Colon (tissue), 2 donors: ENCODE measurements at regions not wholly inside any gene's neighbourhood (a gene's known extent, or its start where the extent isn't known, plus 50 kb on each side); places are given as distances from the start of the nearest gene placed in this dataset.
A peak's percentile ranks its signal among the peaks of the same experiment; 100 is the strongest.
"Not testable (repeated sequence)": the region's sequence is repeated elsewhere in the genome, so short reads cannot be mapped to it uniquely, and the experiment has no call there.

Experiments
- FAIRE-seq: peaks from 2 replicates; lab custom pipeline; 2012; peaks lifted over from hg19 to GRCh38; lab: Jason Lieb, UNC
- donor health status: control.
- donor health status: control.

- FAIRE-seq, result no peak
Measured at GRCh38 chr2:176856683-176857082, 355.9 kb upstream of the HNRNPA3 start.

DNA sequence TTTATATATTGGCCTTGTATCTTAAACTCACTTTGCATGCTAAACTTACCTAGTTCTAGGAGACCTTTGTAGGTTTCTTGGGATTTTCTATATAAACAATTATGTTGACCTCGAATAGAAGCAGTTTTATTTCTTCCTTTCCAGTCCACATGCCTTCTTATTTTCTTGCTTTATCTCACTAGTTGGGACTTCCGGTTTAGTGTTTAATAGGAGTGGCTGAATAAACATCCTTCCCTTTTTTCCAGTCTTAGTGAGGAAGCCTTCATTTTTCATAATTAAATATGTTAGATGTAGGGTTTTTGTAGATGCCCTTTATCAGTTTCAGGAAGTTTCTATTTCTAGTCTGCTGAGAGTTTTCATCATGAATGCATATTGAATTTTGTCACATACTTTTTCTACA lies 347.3 kb upstream of the HNRNPA3 start:
- FAIRE-seq, result no peak

- FAIRE-seq, result no peak
Measured at GRCh38 chr2:176872406-176872805, 340.2 kb upstream of the HNRNPA3 start.

GRCh38 chr2:176873403-176873802 lies 339.2 kb upstream of the HNRNPA3 start:
- no peak for FAIRE-seq

DNA sequence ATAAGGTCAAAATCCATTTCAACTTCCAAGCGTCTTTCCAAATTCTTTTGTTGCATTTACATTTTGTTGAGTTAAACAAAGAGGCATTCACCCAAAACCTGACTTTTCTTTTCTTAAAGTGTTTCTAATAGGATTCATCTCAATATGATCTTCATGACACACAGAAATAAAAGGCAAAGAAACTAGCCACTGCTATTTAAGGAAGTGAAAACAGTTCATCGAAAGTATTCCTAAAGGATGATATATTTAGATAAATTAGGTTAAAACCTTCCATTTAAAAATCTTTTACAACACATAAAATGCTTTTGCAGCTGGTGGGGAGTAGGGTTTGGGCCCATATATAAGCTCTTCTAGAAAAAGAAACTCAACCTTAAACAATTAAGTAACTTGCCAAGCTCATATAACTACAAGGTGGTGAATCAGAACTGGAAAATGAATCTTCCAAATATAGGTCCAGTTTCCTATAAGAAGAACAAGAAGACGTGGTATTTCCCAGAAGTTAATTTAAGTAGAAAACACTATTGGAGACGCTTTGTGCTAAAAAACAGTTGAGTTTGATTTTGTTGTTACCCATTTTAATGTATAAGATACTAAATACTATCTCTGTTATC lies 336.0 kb upstream of the HNRNPA3 start:
- peak; percentile 49 for FAIRE-seq

DNA sequence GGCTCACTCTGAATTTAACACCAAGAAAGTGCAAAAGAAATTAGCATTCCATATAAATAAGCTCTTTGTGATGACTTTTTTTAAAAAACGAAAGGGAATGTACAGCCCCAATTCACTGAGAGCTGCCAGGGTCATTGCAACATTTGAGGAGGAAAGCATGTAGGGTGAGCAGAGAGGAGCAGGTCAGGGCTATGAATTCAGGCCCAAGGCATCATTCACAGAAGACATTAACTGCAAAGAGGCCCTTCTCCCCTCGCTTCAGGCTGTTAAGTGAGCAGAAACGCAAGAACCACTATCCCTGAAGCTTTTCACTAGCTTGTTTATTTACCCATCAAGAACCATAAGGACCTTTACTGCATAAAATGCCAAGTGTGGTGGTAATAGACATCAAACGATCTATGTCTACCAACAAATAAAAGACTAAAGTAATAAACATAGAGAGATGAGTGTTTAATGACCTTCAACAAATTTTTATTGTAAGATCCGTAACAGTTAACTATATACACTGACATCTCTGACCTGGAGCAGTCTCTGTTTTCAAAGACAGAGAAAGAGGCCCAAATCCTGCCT lies 333.1 kb upstream of the HNRNPA3 start:
- FAIRE-seq, result no peak

DNA sequence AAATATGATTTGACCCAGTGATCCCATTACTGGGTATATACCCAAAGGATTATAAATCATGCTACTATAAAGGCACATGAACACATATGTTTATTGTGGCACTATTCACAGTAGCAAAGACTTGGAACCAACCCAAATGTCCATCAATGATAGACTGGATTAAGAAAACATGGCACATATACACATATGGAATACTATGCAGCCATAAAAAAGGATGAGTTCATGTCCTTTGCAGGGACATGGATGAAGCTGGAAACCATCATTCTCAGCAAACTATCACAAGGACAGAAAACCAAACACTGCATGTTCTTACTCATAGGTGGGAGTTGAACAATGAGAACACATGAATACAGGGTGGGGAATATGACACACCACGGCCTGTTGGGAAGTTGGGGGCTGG lies 330.5 kb upstream of the HNRNPA3 start:
- not testable (repeated sequence) for FAIRE-seq

GRCh38 chr2:176885001-176885643 lies 327.5 kb upstream of the HNRNPA3 start:
- no peak for FAIRE-seq

DNA sequence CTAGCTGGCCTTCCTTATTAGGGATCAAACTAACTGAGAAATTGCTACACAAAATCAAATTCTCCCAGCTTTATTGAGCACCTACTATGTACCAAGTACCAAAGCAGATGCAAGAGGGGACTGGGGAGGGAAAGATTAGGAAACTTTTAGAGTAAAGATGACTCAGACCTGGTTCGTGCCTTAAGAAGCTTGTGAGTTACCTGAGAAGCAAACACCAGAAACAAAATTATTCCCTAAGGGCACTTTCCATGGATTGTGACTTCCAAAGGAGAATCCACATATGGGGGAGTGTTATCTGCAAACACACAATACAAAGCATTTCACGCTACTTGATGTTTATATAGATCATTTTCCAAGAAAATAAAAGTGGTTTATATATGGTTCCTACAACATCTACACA lies 326.9 kb upstream of the HNRNPA3 start:
- no peak for FAIRE-seq

GRCh38 chr2:176891105-176891504 lies 321.5 kb upstream of the HNRNPA3 start:
- FAIRE-seq, result no peak

DNA sequence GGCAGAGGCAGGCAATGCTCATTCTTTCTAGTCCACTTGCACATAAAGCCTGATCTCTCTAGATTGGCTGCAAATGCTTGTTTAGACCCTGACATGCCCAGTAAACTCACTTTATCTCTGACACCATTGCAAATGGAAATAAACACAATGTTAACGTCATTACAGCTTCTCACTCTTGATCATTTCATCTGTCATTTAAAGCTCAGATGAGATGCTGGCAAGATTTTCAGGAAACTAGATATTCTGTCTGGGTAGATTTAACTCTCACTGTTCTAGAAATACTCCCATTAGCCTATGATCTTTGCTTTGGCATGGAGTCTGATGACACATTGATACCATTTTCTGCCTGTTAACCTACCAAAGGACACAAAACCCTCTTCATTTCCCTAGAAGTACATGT lies 320.7 kb upstream of the HNRNPA3 start:
- FAIRE-seq, result no peak

DNA sequence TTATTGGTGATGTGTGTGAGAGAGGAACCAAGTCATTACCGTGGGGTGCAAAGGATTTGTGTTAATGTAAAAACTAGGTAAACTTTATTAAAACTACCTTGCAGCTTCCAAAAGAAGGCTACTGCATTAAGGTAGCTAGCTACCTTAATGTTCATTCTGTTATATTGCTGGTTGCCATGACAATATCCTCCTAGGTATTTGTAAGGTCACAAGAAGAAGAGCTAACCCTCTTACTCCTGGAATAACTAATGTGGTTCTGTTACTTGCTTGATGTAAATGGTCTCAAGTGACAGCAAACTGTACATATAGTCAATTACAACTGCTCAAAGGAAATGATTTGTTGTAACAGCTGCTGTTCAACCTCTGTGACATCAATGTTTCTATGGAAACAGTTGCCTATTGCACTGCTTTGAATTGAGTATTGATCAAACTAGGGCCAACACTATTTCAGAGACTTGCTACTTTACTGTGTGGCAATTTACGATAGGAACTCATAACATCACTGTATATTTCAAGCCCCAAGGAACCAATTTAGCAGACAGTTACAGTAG lies 319.8 kb upstream of the HNRNPA3 start:
- FAIRE-seq, result no peak

- no peak for FAIRE-seq
Measured at GRCh38 chr2:176895158-176895557, 317.4 kb upstream of the HNRNPA3 start.

DNA sequence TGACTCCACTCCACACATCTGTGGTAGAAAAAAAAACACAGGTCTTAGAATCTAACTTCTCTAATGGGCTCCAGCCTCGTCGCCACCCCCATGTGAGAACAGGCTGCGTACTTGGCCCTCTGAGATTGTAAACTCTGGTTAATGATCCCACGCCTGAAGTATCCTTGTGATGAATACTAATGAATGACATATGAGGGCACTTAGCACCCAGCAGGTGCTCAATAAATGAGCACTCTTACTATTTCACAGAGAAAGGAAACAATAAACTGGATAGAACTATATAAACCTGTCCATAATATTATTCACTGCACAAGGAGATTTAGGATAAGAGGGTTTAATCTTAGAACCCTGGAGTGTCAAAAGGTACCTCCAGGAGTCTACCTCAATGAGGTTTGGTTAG lies 310.1 kb upstream of the HNRNPA3 start:
- FAIRE-seq, result no peak

- FAIRE-seq, result not testable (repeated sequence)
Measured at GRCh38 chr2:176904053-176904452, 308.5 kb upstream of the HNRNPA3 start.

DNA sequence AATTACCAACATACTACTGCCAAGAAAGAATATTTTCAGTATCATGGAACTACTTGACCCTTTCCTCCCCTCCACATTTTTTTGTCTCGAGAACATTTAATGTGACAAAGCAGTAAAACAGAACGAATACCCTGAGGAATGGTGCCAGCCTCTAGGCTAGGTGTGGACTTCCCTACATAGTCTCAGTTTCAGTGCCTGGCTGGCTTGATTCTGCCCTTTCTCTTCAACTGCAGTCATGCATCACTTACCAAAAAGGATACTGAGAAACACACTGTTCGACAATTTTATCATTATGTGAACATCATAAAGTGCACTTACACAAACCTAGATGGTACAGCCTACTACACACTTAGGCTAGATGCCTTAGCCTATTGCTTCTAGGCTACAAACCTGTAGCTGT lies 305.3 kb upstream of the HNRNPA3 start:
- no peak for FAIRE-seq

DNA sequence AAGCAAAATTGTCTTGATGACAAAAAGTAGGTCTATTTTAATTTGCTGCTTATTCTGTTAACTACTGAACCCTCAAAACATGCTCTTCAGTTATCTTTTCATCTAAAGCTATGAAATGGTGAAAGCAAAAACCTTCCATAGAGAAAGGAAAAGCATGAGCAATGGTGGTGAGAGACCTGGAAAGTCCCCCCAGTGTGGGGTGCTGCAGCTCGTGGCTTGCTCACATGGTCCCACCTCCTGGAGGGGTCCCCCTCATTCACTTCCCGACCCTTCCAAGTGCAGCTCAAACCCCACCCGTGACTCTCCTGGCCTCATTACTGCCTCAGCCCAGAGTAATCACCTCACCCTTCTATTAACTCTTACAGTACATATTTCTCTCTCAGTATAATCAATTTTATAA lies 301.8 kb upstream of the HNRNPA3 start:
- FAIRE-seq, result no peak

GRCh38 chr2:176913955-176914354 lies 298.6 kb upstream of the HNRNPA3 start:
- no peak for FAIRE-seq

DNA sequence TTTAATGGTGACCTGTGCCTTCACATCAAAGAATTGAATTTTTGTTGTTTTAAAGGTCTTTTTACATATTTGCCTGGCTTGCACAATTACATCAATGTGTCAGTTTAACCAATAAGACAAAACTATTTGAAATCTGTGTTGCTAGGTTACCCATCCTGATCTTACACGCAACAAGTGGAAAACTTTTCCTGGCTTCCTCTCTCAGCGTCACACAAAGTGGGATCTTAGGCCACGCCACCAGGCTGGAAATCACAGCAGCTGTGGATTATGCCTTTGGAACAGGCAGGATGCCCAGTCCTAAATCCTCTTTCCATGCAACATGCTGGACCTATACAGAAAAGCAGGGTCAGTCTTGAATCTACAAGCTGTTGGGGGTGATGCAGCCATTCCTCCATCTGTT lies 298.2 kb upstream of the HNRNPA3 start:
- FAIRE-seq, result no peak

- FAIRE-seq, result not testable (repeated sequence)
Measured at GRCh38 chr2:176922545-176922944, 290.0 kb upstream of the HNRNPA3 start.

DNA sequence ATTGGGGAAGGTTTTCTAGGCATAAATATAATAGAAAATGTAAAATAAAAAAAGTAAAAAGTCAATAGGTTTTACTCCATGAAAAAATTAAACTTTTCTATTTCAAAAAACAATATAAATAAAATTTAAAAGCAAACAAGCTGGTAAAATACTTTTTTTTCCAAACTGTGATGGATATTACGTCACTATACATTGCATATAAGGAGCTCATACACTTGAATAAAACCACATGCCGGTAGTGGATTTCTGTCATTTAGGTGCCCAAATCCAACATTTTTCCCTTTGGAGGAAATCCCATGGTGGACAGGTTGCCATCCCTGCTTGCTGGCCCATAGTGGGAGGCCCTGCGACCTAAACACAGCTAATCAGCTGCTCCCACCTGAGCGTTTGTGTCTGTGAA lies 289.4 kb upstream of the HNRNPA3 start:
- FAIRE-seq, result no peak

GRCh38 chr2:176924909-176925534 lies 287.6 kb upstream of the HNRNPA3 start:
- FAIRE-seq, result no peak

DNA sequence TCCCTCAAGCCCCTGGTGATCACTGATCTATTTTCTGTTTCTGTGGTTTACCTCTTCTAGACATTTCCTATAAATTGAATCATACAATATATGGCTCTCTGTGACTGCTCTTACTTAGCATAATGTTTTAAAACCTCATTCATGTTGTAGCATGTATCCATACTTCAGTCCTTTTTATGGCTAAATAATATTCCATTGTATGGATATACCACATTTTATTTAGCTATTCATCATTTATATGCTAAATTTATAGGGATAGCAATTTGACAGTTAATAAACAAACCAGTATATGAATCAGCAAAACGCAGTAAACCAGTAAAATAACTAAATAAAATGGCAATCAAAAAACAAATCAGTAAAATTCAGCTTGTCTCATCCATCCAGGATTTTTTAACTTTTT lies 286.1 kb upstream of the HNRNPA3 start:
- no peak for FAIRE-seq
